ENCODE measurements at regions not wholly inside any gene's neighbourhood (a gene's known extent, or its start where the extent isn't known, plus 50 kb on each side); places are given as distances from the start of the nearest gene placed in this dataset.

DNA sequence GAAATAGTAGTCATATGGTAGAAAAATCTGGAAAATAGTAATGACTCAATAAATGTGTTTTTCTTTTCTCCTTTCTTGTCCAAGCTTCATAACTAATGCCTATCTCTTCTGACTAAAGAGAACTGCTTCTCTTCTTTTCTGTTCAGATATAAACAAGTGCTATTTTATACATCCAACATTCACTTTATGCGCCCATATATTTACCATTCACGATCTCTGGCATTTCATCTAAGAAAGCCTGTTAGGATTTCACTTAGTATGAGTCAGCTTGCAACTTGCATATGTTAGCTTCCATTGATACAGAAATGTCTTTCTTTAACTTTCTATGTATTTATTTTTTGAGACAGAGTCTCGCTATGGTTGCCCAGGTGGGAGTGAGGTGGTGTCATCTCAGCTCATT lies 224.9 kb downstream of the VAPA start:
- TF ChIP-seq EZH2 (IDR thresholded peaks at IDR 0.05) (no peak), POLR2AphosphoS5 (IDR thresholded peaks at IDR 0.05; ENCODE audit: borderline replicate concordance, low read depth, low read length) (no peak), FOXP2 (optimal IDR thresholded peaks at IDR 0.05; ENCODE audit: control extremely low read depth, extremely low read length, insufficient read depth) (no peak)
